GOT3 (cell line): ENCODE measurements at regions not wholly inside any gene's neighbourhood (a gene's known extent, or its start where the extent isn't known, plus 50 kb on each side); places are given as distances from the start of the nearest gene placed in this dataset.
"Not testable (repeated sequence)": the region's sequence is repeated elsewhere in the genome, so short reads cannot be mapped to it uniquely, and the experiment has no call there.

Experiments
- DNase-seq: peaks from one replicate; lab custom pipeline; 2025; ENCODE audit warnings: mixed read lengths; lab: John Stamatoyannopoulos, UW

DNA sequence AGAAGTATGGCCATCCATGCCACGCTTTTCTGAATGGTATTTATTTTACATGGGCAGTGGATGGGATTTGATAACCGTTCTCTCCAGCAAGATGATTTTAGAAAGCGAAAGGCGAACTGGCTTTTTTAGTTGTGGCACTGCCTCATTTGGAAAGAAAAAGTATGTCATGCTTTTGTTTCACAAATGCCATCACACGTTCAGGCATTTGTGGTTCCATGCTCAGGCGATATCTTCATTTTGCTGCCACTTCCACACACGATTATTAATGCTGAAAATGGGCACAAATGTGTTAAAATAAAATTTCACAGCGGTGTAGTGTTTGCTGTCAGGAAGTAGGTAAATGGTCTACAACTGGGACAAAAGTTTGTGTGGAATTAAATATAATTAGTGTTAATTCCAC is 328.1 kb downstream of the BCL2L11 start:
- DNase-seq: not testable (repeated sequence)

DNA sequence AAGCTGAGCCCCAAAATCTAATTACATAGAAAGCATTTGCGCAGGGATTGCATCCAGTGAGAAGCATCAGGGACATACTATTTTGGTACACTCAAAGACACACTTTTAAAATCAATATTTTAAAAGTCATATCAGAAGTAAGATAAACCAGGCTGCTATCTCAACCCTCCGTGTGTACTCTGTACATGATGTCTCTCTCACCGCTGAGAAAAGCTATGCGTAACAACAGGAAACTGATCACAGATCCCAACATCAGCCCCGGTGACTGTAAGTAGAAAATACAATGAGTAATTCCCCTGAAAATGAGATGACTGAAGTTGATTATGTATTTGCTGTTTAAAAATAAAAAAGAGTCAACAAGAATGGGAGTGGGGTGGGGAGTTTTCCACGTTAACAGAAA is 329.8 kb downstream of the BCL2L11 start:
- not testable (repeated sequence) for DNase-seq

DNA sequence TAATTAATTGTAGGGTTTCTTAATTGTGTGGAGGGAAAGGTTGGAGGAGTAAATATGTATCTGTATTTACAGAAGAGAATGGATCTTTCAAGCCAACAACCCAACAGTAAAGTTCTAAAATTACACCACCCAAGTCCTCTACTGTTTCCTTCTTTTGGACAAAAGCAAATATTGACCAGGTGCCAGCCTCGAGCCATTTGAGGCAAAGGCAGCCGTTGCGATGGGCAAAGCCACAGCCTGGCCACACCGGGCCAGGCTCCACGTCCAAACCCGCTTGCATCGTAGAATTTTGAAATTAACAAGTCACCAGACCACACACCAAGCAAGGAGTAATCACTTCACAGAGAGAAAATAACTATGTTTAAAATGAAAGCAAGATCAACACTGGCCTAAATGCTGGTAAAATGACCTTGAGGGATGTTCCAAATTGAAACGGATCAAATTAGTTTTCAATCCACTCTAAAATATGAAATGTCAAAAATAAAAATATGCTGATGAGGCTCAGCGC is 331.0 kb downstream of the BCL2L11 start:
- DNase-seq: not testable (repeated sequence)

DNA sequence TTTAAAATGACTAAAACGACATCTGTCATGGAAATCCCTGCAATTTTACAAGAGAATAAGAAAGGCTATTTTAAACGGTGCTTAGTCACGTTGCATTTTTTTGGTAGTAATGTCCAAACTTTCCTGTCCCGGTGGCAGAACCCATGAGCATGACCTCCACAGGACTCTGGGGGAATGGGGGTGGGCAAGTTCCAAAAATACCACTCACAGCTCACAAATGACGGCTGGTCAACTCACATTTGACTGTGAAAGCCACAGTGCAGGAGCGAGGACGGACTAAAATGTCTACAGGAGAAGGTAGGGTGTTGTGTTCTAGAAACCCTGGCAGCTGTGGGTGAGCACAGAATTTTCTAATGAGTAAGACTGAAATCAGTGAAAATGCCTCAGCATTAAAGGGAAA is 331.5 kb downstream of the BCL2L11 start:
- not testable (repeated sequence) for DNase-seq

DNA sequence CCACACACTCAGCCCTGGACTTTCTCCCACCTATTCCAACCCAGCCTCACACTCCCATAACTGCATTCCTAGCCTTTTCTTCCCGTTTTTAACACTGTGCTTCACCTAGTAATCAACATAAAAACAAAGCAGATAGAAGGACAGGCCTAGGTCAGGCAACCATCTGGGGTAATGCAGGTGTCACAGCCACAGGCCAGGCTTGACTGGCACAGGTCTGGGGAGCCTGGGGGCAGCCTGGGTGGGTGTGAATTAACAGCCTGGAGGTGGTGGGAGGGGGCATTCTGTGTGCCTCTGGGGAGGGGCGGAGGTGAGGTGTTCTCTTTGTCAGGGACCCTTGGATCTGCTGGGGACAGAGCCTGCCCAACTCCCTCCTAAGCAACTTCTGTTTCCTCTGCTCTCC is 332.6 kb downstream of the BCL2L11 start:
- not testable (repeated sequence) for DNase-seq

DNA sequence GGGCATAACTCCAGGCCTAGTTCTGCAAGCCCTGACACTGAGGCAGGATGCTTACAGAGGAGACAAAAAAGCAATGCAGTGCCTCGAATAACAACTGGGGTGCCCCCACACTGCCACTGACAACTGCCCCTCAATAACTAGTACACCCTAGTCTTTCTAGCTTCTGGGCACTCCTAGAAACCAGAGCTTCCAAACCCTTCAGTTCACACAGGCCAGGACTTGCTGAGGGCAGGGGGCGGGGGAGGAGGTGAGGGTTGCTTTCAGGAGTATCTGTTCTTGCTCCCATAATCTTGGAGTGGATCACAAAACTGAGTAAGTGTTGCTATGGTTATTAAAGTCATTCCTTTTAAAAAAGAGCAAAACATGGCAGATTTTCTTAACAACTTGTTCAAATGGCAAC is 333.1 kb downstream of the BCL2L11 start:
- DNase-seq: not testable (repeated sequence)

DNA sequence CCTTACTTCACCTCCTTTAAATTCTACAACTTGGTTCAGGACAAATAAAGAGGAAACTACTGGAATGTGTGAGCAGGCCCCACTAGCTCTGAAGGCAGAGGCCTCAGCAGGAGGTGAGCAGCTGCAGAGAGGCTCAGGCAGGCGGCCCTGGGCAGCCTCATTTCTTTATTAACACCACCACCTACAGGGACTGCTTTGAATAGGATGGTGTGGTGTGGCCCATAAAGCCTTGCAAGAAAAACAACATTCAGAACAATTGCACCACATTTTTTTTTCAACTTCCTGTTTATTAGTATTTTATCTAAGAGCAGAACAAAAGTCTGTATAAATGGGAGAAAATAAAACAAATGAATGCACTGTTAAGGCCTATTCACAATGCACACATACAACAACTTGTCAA is 333.7 kb downstream of the BCL2L11 start:
- not testable (repeated sequence) for DNase-seq

DNA sequence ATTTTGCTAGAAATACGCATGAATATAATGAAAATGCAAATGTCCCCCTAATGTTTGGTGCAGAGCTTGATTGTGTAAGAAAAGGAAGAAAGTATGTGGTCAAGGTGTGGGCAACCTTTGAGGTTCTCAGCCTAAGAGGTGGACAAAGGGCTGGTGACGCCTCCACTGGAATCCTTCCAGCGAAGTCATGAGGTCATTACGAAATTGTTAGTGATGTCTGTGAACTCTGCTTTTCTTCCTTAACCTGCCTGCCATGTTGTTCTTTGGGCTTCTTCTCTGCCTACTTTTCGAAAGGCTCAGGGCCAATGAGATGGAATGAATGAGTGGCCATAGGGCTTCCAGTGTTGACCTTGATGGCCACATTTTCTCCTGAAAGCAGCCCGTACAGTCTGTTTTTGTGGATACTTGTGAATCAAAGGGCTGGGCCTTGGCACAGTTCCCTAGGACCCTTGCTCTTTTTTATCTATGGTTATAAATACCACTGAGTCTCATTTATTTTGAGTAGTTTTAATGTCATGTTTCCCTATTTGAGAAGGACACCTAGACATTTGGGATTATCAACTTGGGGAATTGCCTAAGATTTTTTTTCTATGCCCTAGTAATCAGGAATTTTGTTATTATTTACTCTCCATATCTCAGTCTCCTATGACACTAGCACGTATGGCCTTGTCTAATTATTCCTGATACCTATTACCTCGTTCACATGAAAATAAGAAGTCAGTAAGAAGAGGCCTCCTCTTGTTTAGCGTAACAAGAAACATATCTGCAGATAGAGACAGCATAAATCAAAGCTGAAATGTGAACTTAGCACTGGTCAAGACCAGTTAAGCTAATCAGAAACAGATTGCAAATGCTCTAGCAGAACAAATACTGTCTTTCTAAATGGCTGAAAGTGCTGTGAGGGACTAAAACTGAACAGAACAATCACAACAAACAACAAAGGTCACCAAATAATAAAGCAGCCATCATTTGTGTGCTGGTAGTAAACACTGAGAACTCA is 334.6 kb downstream of the BCL2L11 start:
- DNase-seq: not testable (repeated sequence)

DNA sequence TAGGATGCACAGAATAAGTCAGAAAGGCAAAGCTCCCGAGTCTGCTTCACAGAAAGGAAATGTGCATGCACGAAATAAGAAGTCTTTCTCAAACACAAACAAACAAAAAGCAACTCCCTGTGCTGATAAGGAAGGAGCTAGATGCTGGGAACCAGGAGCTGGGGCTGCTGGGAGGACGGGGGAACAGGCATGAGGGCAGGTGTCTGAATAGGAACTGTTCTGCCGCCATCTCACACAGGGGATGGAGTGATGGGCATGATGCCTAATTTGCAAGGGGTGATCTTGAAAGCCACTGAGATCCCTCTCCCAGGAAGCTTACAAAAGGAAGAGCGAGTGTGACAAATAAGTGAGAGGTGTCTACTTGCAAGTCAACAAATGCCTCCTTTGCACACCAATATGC is 336.5 kb downstream of the BCL2L11 start:
- not testable (repeated sequence) for DNase-seq

DNA sequence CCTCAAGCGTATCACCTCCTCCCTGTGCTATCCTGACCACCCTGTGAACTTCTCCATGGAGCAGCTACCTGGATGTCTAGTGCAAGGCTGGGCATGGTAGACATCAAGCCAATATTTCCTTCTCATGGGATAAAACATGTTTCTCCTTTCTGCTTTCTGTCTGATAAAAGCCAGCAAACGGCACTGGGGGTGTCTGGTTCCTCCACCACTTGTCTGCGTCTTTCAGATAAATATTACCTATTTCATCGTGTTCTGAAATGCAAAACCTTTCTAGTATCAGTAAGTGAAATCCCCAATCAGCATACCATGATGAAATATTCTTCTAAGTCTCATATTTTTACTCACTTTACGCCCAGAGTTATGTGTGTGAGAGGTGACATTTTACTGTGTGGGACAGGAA is 340.2 kb downstream of the BCL2L11 start:
- DNase-seq: not testable (repeated sequence)

DNA sequence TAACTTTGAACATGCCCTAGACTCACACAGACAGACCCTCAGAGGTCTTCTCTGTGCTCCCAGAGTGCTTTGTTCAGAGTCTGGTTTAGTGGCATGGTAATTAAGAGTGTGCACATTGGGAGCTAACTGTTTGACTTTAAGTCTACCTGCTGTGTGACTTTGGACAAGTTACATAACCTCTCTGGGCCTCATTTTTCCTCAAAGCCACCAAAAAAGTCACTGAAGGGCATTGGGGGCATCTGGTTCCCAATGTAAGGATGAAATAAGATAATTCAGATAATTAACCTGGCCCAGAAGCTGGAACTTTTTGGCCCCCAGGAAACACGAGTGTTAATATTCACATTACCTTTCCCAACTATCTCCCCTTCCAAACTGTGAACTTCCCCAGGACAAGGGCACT is 341.1 kb downstream of the BCL2L11 start:
- DNase-seq: not testable (repeated sequence)

DNA sequence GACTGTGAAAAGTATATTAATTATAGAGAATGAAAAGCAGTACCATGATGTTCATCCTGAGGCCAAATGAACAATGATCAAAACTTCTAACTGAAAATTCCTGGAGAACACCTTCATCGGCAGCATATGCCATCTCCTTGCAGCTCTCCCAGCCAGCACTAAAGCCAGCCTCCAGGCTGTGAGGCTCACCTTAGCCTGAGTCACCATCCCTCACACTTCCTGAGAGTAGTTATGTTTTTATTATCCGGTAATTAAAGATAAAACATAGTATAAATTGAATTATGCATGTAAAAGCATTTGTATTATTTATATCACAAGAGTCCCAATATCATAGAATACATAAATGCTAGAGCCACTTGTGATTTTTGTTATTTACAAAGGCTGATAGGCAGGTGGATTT is 341.9 kb downstream of the BCL2L11 start:
- DNase-seq: not testable (repeated sequence)

DNA sequence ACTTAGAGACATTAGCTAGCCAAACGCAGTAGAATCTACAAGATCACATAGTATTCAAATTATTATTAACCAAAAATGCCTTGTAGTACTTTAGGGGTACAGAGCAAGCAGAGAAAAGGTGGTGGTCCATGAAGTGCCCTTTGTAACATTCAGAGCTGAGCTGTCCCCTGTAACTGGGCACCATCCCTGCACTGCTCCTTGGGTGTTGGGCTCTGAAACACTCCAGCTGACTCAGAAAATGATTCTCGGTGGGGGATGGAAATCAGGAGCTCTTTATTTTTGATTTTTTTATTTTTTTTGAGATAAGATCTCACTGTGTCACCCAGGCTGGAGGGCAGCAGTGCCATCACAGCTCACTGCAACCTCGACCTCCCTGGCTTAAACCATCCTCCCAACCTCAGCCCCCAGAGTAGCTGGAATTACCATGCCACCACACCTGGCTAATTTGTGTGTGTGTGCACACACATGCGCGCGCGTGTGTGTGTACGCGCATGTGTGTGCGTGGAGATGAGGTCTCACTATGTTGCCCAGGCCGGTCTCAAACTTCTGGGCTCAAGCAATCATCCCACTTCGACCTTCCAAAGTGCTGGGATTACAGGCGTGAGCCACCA is 342.6 kb downstream of the BCL2L11 start:
- not testable (repeated sequence) for DNase-seq

DNA sequence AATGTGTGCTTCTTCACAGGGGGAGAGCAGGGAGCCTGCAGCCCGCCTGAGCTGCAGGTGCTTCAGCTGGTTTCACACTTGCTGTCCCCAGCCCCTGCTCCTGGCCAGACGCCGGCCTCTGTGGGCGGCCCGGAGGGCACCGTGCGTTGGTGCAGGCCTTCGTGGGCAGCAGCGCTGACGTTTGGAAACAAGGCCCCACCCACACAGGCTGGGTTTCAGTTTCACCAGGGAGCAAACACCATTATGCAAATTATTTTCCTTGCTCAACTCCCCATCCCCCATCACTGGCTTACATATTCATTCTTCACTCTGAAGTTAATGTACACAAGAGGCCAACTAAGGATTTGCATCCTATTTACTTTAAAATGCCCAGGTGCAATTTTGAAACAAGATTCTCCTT is 343.2 kb downstream of the BCL2L11 start:
- DNase-seq: not testable (repeated sequence)

DNA sequence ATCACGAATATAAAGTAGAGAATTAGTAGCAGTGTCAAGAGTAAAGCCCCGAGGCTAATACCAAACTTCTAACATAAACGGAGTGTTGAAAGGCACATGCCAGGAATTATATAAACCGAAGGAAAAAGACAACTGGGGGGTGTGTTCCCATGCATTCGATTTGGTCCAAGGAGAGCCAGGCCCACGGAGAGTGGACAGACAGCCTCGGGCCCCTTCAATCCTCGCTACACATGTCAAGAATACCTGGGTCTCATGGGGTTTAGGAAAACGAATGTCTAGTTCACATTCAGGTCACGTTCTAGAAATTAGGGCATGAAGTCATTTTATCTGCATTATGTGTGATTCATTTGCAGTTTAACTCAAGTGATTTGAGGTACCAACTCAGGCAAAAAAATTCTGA is 343.7 kb downstream of the BCL2L11 start:
- not testable (repeated sequence) for DNase-seq

DNA sequence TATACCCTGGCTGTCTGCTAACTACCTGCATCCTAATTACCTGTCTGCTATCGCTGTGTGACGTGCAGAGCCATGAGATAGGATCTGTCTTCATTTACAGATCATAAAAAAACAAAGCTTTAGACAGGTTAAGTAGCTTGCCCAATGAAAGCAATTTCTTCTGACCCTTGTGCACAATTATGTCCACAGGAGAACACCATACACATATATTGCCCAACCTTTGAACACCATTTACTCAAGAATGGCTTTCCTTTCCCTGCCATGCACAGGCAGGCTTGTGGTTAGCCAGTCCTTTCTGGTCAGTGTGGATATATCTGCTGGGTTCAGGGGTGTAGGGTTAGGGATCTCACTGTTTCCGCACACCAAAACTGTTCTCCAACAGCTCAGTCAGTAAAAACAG is 344.8 kb downstream of the BCL2L11 start:
- DNase-seq: not testable (repeated sequence)

DNA sequence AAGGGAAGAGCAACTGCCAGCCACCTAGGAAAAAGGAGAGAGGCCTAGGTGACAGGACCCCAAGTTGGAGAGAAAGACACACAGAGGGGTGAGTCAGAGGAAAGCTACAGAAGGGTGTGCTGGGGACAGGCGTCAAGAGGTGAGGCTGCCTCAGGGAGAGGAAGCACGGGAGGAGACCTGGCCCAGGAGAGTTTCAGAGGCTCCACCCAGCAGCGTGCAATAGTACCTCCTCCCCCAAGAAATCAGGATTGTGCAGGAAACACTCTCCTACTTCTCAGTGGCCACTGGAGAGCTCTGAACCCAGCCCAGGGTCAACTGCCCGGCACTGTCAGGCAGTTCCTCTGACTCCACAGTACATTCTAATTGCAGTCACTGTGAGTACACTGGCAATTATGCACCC is 346.0 kb downstream of the BCL2L11 start:
- not testable (repeated sequence) for DNase-seq

DNA sequence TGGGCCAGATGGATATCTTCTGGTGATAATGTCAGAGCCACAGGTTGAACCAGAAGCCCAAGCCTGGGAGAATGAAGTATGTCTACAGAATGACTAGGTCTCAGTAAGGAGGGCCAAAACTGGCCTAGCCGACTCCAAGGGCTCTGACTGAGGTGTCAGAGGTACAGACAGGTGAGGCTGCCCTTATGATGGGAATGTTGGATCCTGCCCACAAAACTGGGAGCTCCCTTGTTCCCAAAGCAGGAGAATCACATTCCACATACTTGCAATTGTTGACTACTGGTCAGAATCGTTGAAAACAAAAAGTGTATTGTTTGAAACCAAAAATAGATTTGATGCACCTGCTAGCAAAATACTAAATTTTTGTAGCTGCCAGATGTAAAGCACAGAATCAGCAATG is 350.2 kb downstream of the BCL2L11 start:
- DNase-seq: not testable (repeated sequence)

DNA sequence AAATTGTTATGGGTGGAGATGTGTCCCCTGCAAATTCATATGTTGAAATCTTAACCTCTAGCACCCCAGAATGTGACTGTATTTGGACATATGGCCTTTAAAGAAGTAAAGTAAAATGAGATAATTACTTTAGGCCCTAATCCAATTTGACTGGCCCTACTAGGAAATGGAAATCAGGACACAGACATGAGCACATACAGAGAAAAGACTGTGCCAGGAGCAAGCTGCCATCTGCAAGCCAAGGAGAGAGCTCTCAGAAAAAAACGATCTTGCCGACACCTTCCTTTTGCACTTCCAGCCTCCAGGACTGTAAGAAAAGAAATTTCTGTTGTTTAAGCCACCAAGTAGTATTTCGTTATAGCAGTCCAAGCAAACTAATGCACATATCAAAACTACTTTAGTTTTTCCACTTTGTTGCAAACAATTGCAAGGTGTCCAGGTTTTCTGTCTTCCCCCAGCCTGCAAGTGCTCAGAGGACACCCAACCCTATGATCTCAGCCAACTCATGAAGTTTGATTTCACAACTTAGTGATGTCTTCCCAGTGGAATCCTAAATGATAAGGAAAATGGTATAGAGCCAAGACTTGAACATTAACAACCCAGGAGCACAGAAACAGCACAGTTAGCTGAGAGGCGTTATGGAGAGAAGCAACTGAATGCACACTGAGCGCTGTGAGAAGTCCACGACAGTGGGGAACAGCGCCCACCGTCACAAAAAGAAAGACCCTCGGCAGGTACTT is 351.2 kb downstream of the BCL2L11 start:
- DNase-seq: not testable (repeated sequence)

DNA sequence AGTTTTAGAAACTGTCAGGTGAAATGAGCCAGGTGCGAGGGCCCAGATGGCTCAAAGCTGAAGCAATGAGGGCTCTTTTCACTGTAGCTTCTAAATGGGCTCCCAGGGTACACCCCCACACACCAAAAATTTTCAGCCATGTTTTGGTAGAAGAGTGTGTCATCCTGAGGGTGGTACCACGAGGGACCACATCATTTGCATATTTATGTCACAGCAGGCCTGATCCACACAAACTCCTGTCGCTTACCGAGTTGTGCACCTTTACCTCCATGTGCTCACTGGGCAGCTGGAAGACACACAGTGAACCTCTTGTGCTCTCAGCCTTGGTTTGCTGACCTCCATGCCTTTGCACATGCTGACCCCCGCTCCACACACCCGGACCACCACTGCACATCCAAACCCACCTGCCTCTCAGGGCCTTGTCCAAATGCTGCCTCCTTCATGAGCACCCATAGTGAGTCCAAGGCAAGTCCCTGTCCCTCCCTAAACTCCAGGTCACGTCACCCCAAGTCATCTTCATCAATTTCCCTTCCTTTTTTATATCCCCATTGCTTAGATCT is 352.2 kb downstream of the BCL2L11 start:
- not testable (repeated sequence) for DNase-seq

DNA sequence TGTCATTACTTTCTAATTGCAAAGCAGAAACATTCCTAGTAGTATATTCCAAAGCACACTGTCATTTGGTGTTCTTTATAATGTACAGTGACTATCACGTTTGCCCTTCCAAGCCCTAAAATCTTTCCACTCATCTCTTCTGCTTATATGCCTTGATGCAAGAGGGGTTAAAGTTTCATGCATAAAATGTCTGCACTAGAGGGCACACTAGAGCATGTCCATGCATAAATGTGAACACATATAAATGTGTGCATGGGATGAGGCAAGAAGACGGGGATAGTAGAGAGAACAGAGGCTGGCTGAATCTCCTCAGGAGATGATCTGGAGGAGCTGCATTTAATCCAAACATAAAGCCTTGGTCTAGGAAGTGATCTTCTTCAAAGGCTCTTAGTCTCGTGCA is 352.8 kb downstream of the BCL2L11 start:
- not testable (repeated sequence) for DNase-seq
